ENCODE measurements at regions not wholly inside any gene's neighbourhood (a gene's known extent, or its start where the extent isn't known, plus 50 kb on each side); places are given as distances from the start of the nearest gene placed in this dataset.

- TF ChIP-seq ZNF462 (CRISPR knock-in tag; IDR thresholded peaks at IDR 0.05) = no peak
- TF ChIP-seq POLR2AphosphoS5 (IDR thresholded peaks at IDR 0.05; ENCODE audit: low read depth) = no peak
- no peak for TF ChIP-seq EZH2 (IDR thresholded peaks at IDR 0.05; ENCODE audit: low read depth, unreplicated experiment)
- no peak for TF ChIP-seq STAT1 (IDR thresholded peaks at IDR 0.05; ENCODE audit: unreplicated experiment)
These were observed 97.4 kb upstream of the NUPR2 start (continued) for GRCh38 chr7:56213574-56213973.

GRCh38 chr7:56206420-56206819, 90.2 kb upstream of the NUPR2 start:
- no peak overlapping the region for H3K4me3 ChIP-seq
- peaks cover 34% of the 10 kb centered on the region for H3K36me3 Mint-ChIP-seq (ENCODE audit: low read depth)
- H3K36me3 ChIP-seq (ENCODE audit: insufficient read depth) = no peaks in the 10 kb centered on the region
- H3K27me3 Mint-ChIP-seq (ENCODE audit: insufficient read depth, low read depth, poor library complexity) = peaks cover 4% of the 10 kb centered on the region
- H3F3A ChIP-seq (replicated peaks; ENCODE audit: low read depth) = no peaks in the 10 kb centered on the region
- H2AFZ ChIP-seq = no peak overlapping the region
- H3K9me2 ChIP-seq (ENCODE audit: insufficient read depth) = no peaks in the 10 kb centered on the region
- no peaks in the 10 kb centered on the region for H3K4me1 Mint-ChIP-seq
- H3K27ac Mint-ChIP-seq = no peak overlapping the region
- H3K4me1 ChIP-seq (ENCODE audit: insufficient read depth) = no peaks in the 10 kb centered on the region
- H3K4me3 Mint-ChIP-seq = no peak overlapping the region
- H4K20me1 ChIP-seq (replicated peaks; ENCODE audit: insufficient read depth) = no peaks in the 10 kb centered on the region
- no peak overlapping the region for H3K4me2 ChIP-seq
- no peak for ATAC-seq
- peaks cover 83% of the 10 kb centered on the region for H3K9me3 Mint-ChIP-seq
- no peak for DNase-seq (ENCODE audit: low spot score)
- TF ChIP-seq STAT1 (IDR thresholded peaks at IDR 0.05; ENCODE audit: unreplicated experiment) (no peak), EZH2phosphoT487 (IDR thresholded peaks at IDR 0.05; ENCODE audit: unreplicated experiment) (no peak), ZNF331 (CRISPR knock-in tag; IDR thresholded peaks at IDR 0.05; ENCODE audit: low read depth) (no peak), ETS1 (IDR thresholded peaks at IDR 0.05) (no peak), REST (IDR thresholded peaks at IDR 0.05; ENCODE audit: unreplicated experiment) (no peak), POLR2AphosphoS5 (IDR thresholded peaks at IDR 0.05; ENCODE audit: low read depth) (no peak)
- no peaks in the 10 kb centered on the region for H3K79me2 ChIP-seq (replicated peaks; ENCODE audit: insufficient read depth)
- H3K27me3 ChIP-seq (ENCODE audit: insufficient read depth) = no peaks in the 10 kb centered on the region
- no peak overlapping the region for H3K27ac ChIP-seq (ENCODE audit: low read depth)
